ENCODE measurements at regions not wholly inside any gene's neighbourhood (a gene's known extent, or its start where the extent isn't known, plus 50 kb on each side); places are given as distances from the start of the nearest gene placed in this dataset.
A peak's percentile ranks its signal among the peaks of the same experiment; 100 is the strongest.

GRCh38 chr10:35769795-35770194, 127.7 kb upstream of the FZD8 start:
- TF ChIP-seq CTCF (IDR thresholded peaks at IDR 0.05): no peak
- Mint-ChIP-seq H3K36me3 (ENCODE audit: low read depth) (no peaks in the 10 kb centered on the region), H3K9me3 (ENCODE audit: low read depth) (peaks cover 2% of the 10 kb centered on the region), H3K27ac (ENCODE audit: unreplicated experiment) (no peak overlapping the region), H3K4me3 (ENCODE audit: unreplicated experiment) (no peak overlapping the region), H3K27me3 (ENCODE audit: low read depth) (no peaks in the 10 kb centered on the region), H3K4me1 (ENCODE audit: low read depth) (peaks cover 33% of the 10 kb centered on the region)
- DNase-seq (ENCODE audit: low spot score): no peak

- TF ChIP-seq CTCF (IDR thresholded peaks at IDR 0.05): no peak
- H3K27me3 Mint-ChIP-seq (ENCODE audit: low read depth): no peaks in the 10 kb centered on the region
- H3K4me3 Mint-ChIP-seq (ENCODE audit: unreplicated experiment): no peak overlapping the region
- no peaks in the 10 kb centered on the region for H3K36me3 Mint-ChIP-seq (ENCODE audit: low read depth)
- H3K27ac Mint-ChIP-seq (ENCODE audit: unreplicated experiment): peak overlapping the region; percentile 85
- H3K9me3 Mint-ChIP-seq (ENCODE audit: low read depth): peaks cover 2% of the 10 kb centered on the region
- H3K4me1 Mint-ChIP-seq (ENCODE audit: low read depth): peaks cover 34% of the 10 kb centered on the region
- DNase-seq (ENCODE audit: low spot score): no peak
Observed at GRCh38 chr10:35768731-35769130, 126.6 kb upstream of the FZD8 start.

GRCh38 chr10:35768011-35768410, 125.9 kb upstream of the FZD8 start:
- TF ChIP-seq CTCF (IDR thresholded peaks at IDR 0.05): no peak
- Mint-ChIP-seq H3K4me1 (ENCODE audit: low read depth) (peaks cover 34% of the 10 kb centered on the region), H3K9me3 (ENCODE audit: low read depth) (peaks cover 2% of the 10 kb centered on the region), H3K27me3 (ENCODE audit: low read depth) (no peaks in the 10 kb centered on the region), H3K36me3 (ENCODE audit: low read depth) (no peaks in the 10 kb centered on the region), H3K4me3 (ENCODE audit: unreplicated experiment) (no peak overlapping the region), H3K27ac (ENCODE audit: unreplicated experiment) (peak overlapping the region; percentile 90)
- no peak for DNase-seq (ENCODE audit: low spot score)

GRCh38 chr10:35765996-35766395, 123.9 kb upstream of the FZD8 start:
- H3K4me1 Mint-ChIP-seq (ENCODE audit: low read depth): peaks cover 34% of the 10 kb centered on the region
- peaks cover 2% of the 10 kb centered on the region for H3K9me3 Mint-ChIP-seq (ENCODE audit: low read depth)
- no peak overlapping the region for H3K27ac Mint-ChIP-seq (ENCODE audit: unreplicated experiment)
- H3K4me3 Mint-ChIP-seq (ENCODE audit: unreplicated experiment): no peak overlapping the region
- no peaks in the 10 kb centered on the region for H3K27me3 Mint-ChIP-seq (ENCODE audit: low read depth)
- TF ChIP-seq CTCF (IDR thresholded peaks at IDR 0.05): no peak
- DNase-seq (ENCODE audit: low spot score): no peak
- H3K36me3 Mint-ChIP-seq (ENCODE audit: low read depth): no peaks in the 10 kb centered on the region

- no peak for DNase-seq (ENCODE audit: low spot score)
- Mint-ChIP-seq H3K27me3 (ENCODE audit: low read depth) (no peaks in the 10 kb centered on the region), H3K36me3 (ENCODE audit: low read depth) (no peaks in the 10 kb centered on the region), H3K4me3 (ENCODE audit: unreplicated experiment) (peak overlapping the region; percentile 42), H3K4me1 (ENCODE audit: low read depth) (peaks cover 30% of the 10 kb centered on the region), H3K27ac (ENCODE audit: unreplicated experiment) (no peak overlapping the region), H3K9me3 (ENCODE audit: low read depth) (peaks cover 2% of the 10 kb centered on the region)
- peak; percentile 7 for TF ChIP-seq CTCF (IDR thresholded peaks at IDR 0.05)
Observed at GRCh38 chr10:35765066-35765527, 123.0 kb upstream of the FZD8 start.

Data from chondrocyte (in vitro differentiated cells).